Mucosa of descending colon (tissue), 3 donors: ENCODE measurements at regions not wholly inside any gene's neighbourhood (a gene's known extent, or its start where the extent isn't known, plus 50 kb on each side); places are given as distances from the start of the nearest gene placed in this dataset.

Experiments used
- ATAC-seq: fragments of 200-7000 bp; cut with Tn5 transposase; one replicate; pipeline ENCODE4 v1.9.1; 2020; ENCODE audit warnings: mild to moderate bottlenecking, moderate library complexity
- DNase-seq, 3 donors: peaks; one replicate each; pipeline ENCODE4 v3.0.0-alpha.2; 2020
- H3K36me3 ChIP-seq: fragments of 200-600 bp; one replicate; pipeline ENCODE4 v1.8.0; 2021; ENCODE audit warnings: low read depth, mild to moderate bottlenecking
- H3K4me1 ChIP-seq: fragments of 200-600 bp; one replicate; pipeline ENCODE4 v1.8.0; 2021; ENCODE audit warnings: low read depth, mild to moderate bottlenecking
- H3K4me3 ChIP-seq: fragments of 200-600 bp; one replicate; pipeline ENCODE4 v1.8.0; 2021; ENCODE audit warnings: mild to moderate bottlenecking
- H3K9me3 ChIP-seq: fragments of 200-600 bp; one replicate; pipeline ENCODE4 v1.8.0; 2021; ENCODE audit warnings: mild to moderate bottlenecking
- intact Hi-C, 2 donors: fragments of 100-400 bp; cut with DNase I in 1 of 2; cut with micrococcal nuclease in 1 of 2; formaldehyde crosslinking; loops; one replicate each; pipeline versions ENCODE4 v1.11.0 to v1.11.1; 2022; cut with DNase I, micrococcal nuclease
- TF ChIP-seq, protein P1 (sequence below): fragments of 200-600 bp; IDR thresholded peaks from one replicate; pipeline ENCODE4 v1.8.0; 2022; ENCODE audit warnings: antibody characterized with exemption, mild to moderate bottlenecking
- donor health status: DM: no; HTN: no; CAD: no; lungs with moderate emphysema.
- donor health status: DM: no; HTN: no; CAD: no.
- donor health status: DM: no; HTN: yes; CAD: no.

DNA sequence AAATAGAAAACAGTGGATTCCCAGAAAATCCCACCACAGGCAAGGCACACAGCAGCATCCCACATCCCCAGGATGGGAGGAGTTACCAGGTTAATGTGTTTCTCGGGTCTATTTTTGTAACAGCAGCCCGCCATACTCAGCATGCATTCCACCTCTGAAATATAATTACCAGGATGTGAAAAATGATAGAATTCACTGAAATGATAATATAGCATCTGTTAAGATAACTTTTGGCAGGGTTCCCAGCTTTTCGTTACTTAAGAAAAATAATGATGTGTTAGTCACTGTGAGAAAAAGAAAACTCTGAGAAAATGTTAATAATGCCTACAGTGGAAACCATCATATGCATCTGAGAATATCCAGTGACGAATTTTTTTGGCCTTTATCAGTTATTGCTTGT lies 87.1 kb downstream of the VCX2 start:
- Histone ChIP-seq H3K4me1 (no peaks in the 10 kb centered on the region), H3K9me3 (no peaks in the 10 kb centered on the region), H3K36me3 (no peaks in the 10 kb centered on the region), H3K4me3 (no peak overlapping the region)
- DNase-seq (no peak), ATAC-seq (no peak)
- TF ChIP-seq, protein P1, sequence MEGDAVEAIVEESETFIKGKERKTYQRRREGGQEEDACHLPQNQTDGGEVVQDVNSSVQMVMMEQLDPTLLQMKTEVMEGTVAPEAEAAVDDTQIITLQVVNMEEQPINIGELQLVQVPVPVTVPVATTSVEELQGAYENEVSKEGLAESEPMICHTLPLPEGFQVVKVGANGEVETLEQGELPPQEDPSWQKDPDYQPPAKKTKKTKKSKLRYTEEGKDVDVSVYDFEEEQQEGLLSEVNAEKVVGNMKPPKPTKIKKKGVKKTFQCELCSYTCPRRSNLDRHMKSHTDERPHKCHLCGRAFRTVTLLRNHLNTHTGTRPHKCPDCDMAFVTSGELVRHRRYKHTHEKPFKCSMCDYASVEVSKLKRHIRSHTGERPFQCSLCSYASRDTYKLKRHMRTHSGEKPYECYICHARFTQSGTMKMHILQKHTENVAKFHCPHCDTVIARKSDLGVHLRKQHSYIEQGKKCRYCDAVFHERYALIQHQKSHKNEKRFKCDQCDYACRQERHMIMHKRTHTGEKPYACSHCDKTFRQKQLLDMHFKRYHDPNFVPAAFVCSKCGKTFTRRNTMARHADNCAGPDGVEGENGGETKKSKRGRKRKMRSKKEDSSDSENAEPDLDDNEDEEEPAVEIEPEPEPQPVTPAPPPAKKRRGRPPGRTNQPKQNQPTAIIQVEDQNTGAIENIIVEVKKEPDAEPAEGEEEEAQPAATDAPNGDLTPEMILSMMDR, result no peak
- intact Hi-C loops, result no loop called here

DNA sequence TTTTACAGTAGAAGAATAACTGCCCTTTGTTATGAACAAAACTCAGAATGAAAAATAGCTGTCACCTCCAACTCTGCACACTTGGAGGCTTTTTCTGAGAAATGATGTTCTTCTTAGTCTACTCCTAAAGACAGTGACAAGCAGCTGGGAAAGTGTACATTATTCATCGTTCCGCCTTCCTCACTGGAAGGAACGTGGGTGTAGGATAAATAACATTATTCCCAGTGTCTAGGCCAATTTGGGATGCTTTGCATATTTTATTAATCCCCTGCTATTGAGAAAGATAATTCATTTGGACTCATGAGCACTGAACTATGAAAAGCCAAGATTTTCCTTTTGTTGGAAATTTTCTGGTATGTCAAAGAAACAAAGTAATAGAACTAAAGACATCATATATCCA lies 87.8 kb downstream of the VCX2 start:
- Histone ChIP-seq H3K9me3 (no peaks in the 10 kb centered on the region), H3K4me3 (no peak overlapping the region), H3K4me1 (no peaks in the 10 kb centered on the region), H3K36me3 (no peaks in the 10 kb centered on the region)
- ATAC-seq, result no peak
- TF ChIP-seq, protein P1, result no peak
- no peak for DNase-seq
- intact Hi-C loops, result no loop called here

DNA sequence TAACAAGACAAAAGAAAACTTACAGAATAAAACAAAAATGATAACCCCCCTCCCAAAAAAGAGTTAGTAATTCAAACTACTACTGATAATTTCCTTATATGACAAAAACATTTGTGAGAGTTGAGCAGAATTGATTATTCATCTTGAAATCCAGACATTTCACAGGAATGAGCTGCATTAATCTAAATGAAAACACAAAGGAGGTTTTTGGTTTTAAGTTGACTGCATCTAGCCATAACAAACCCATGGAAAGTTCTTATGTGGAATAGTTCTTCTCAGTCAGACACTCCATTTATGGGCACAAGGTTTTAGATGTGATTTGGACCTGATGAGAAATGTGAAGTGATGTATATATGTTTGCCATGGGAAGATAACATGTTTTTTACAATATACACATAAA lies 95.4 kb downstream of the VCX2 start:
- no peaks in the 10 kb centered on the region for H3K9me3 ChIP-seq
- DNase-seq (no peak), ATAC-seq (no peak)
- no peak overlapping the region for H3K4me3 ChIP-seq
- TF ChIP-seq, protein P1, result no peak
- H3K36me3 ChIP-seq, result no peaks in the 10 kb centered on the region
- intact Hi-C loops, result no loop called here
- no peaks in the 10 kb centered on the region for H3K4me1 ChIP-seq

DNA sequence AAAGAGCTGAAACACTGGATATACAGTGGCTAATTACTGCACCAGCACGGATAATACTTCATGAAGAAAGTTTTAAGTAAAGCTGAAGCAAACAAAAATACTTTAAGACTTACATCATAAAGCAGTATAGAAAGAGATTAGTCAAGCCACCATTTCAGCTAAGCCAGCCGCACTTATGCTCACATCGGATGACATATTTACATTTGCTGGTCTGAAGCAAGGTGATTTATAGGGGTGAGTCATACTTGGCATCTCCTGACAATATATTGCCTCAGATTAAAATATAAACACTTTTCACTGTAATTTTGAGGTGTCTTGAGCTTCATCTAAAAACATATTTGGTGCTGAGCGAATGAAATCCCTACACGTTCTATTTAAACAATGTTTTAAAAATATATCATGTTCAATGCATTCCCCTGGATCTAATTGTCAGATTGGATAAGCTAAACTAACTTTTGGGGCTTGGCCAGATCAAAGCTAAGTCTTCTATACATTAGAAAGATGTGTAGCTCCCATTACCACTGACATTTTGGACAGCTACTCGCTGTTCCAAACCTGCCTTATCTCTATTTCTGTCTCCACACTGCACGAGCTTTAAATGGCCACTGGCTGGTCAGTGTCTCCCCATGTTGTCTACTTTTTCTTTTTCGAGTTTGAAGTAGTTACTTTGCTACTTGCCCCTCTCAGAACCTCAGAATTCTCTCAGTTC lies 103.2 kb downstream of the VCX2 start:
- TF ChIP-seq, protein P1, result no peak
- Histone ChIP-seq H3K9me3 (no peaks in the 10 kb centered on the region), H3K36me3 (no peaks in the 10 kb centered on the region), H3K4me3 (no peak overlapping the region), H3K4me1 (no peaks in the 10 kb centered on the region)
- ATAC-seq (peak; percentile 78), DNase-seq (peak in 1 of 3 donors; percentile 4)
- intact Hi-C loops, result no loop called here

DNA sequence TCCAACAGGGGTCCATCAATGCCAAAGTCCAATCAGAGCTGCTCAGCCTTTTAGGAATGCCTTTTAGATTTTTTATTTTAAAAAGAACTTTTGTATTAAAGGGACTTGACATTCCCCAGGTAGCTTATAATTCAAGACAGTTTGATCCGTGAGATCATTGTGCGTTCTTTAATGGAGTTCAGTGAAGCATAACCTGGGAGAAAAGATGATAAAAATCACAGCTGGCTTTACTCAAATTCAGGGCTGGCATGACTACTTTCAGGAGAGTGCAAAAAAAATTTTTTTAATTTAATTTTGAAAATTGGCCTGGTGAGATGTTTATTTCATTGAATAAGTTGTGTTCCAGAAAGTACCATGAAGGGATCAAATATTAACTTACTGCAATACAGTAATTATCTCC lies 118.2 kb downstream of the VCX2 start:
- DNase-seq (no peak), ATAC-seq (no peak)
- Histone ChIP-seq H3K36me3 (no peaks in the 10 kb centered on the region), H3K9me3 (no peaks in the 10 kb centered on the region), H3K4me1 (no peaks in the 10 kb centered on the region), H3K4me3 (no peak overlapping the region)
- TF ChIP-seq, protein P1, result no peak
- intact Hi-C loops, result no loop called here

DNA sequence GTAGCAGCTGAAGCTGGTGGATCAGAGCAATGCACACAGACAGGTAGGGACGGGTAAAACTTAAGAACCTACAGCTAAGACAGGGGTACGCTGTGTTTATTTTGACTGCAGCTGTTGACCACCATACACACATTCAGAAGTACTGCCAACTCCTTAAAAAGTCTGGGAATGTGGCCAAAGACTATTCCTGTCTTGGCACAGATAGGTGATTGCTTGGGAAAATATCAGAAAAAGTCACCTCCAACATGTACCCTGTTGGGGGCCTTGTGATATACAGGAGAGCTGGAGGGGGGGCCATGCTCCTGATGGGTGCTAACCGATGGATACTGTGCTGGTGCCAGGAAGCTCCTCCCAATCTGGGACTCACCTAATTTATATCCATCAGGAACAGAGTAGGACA lies 121.2 kb downstream of the VCX2 start:
- intact Hi-C loops, result no loop called here
- no peaks in the 10 kb centered on the region for H3K4me1 ChIP-seq
- ATAC-seq, result no peak
- no peaks in the 10 kb centered on the region for H3K9me3 ChIP-seq
- no peak overlapping the region for H3K4me3 ChIP-seq
- TF ChIP-seq, protein P1, result no peak
- no peak for DNase-seq
- H3K36me3 ChIP-seq, result no peaks in the 10 kb centered on the region
